IMR-90 (cell line): ENCODE measurements at regions not wholly inside any gene's neighbourhood (a gene's known extent, or its start where the extent isn't known, plus 50 kb on each side); places are given as distances from the start of the nearest gene placed in this dataset.
A peak's percentile ranks its signal among the peaks of the same experiment; 100 is the strongest.

Experiments used
- ATAC-seq: fragments of 200-7000 bp; cut with Tn5 transposase; 2 replicates; pipeline ENCODE4 v1.9.1; 2020; ENCODE audit warnings: low read depth, mild to moderate bottlenecking, moderate library complexity
- BruUV-seq: library from RNA; stranded (reverse); fragments of 400-500 nt; replicated peaks from 2 replicates; lab custom pipeline; 2021; lab: Mats Ljungman, UMichigan
- CTCF ChIA-PET: fragments of 300-600 bp; formaldehyde crosslinking; extraction: SDS; loops from one replicate; lab custom pipeline; 2021; ENCODE audit warnings: antibody characterized with exemption; lab: Yijun Ruan, JAX
- POLR2A ChIA-PET: fragments of 300-600 bp; sonication (Branson Sonifier 250); formaldehyde crosslinking; loops from one replicate; lab custom pipeline; 2022; ENCODE audit warnings: antibody characterized with exemption; ENCODE audit not compliant: unreplicated experiment; lab: Charles Lee
- DNase-seq: peaks from one replicate; pipeline ENCODE4 v3.0.0; 2013
- H2AFZ ChIP-seq: replicated peaks from 2 replicates; pipeline ENCODE3; 2013; ENCODE audit warnings: low read length, mild to moderate bottlenecking; ENCODE audit not compliant: poor library complexity
- H2AK5ac ChIP-seq: 2 replicates; pipeline ENCODE4 v1.6.1; 2013; ENCODE audit warnings: low read depth, low read length, inconsistent platforms
- H2AK9ac ChIP-seq: replicated peaks from 2 replicates; pipeline ENCODE3; 2013; ENCODE audit warnings: mild to moderate bottlenecking, low read depth, low read length, moderate library complexity; ENCODE audit not compliant: poor library complexity
- H2BK120ac ChIP-seq: 2 replicates; pipeline ENCODE4 v1.6.1; 2013; ENCODE audit warnings: low read depth, low read length, inconsistent platforms
- H2BK15ac ChIP-seq: 3 replicates; pipeline ENCODE4 v1.6.1; 2013; ENCODE audit warnings: low read depth, low read length, inconsistent platforms
- H2BK20ac ChIP-seq: 2 replicates; pipeline ENCODE4 v1.6.1; 2013; ENCODE audit warnings: low read depth, mild to moderate bottlenecking, inconsistent platforms, low read length, moderate library complexity
- H2BK5ac ChIP-seq: 2 replicates; pipeline ENCODE4 v1.6.1; 2013; ENCODE audit warnings: mild to moderate bottlenecking, low read depth, low read length, inconsistent platforms; ENCODE audit not compliant: poor library complexity, severe bottlenecking
- H3K14ac ChIP-seq: replicated peaks from 2 replicates; pipeline ENCODE4 v1.6.1; 2013; ENCODE audit warnings: low read depth, low read length, inconsistent platforms
- H3K18ac ChIP-seq: 2 replicates; pipeline ENCODE4 v1.6.1; 2013; ENCODE audit warnings: low read depth, low read length, control low read depth
- H3K23ac ChIP-seq: 2 replicates; pipeline ENCODE4 v1.6.1; 2013; ENCODE audit warnings: low read depth, low read length, inconsistent platforms
- H3K27ac ChIP-seq: 2 replicates; pipeline ENCODE4 v1.5.1; 2013; ENCODE audit warnings: mild to moderate bottlenecking, control low read depth, low read length; ENCODE audit not compliant: insufficient read depth
- H3K27me3 ChIP-seq: 2 replicates; pipeline ENCODE4 v1.6.1; 2013; ENCODE audit warnings: low read length; ENCODE audit not compliant: control insufficient read depth, insufficient read depth
- H3K36me3 ChIP-seq: 2 replicates; pipeline ENCODE4 v1.6.1; 2013; ENCODE audit warnings: low read length, mixed read lengths; ENCODE audit not compliant: control insufficient read depth, insufficient read depth
- H3K4ac ChIP-seq: 2 replicates; pipeline ENCODE4 v1.6.1; 2013; ENCODE audit warnings: low read depth, low read length, inconsistent platforms
- H3K4me1 ChIP-seq: 2 replicates; pipeline ENCODE4 v1.6.1; 2013; ENCODE audit warnings: low read length, mixed read lengths; ENCODE audit not compliant: control insufficient read depth, insufficient read depth
- H3K4me2 ChIP-seq: 2 replicates; pipeline ENCODE4 v1.6.1; 2013; ENCODE audit warnings: low read depth, mild to moderate bottlenecking, control low read depth, low read length, moderate library complexity
- H3K4me3 ChIP-seq: 2 replicates; pipeline ENCODE4 v1.5.1; 2013; ENCODE audit warnings: low read depth, mild to moderate bottlenecking, control low read depth, low read length, moderate library complexity; ENCODE audit not compliant: insufficient read depth
- H3K56ac ChIP-seq: 2 replicates; pipeline ENCODE4 v1.6.1; 2013; ENCODE audit warnings: low read length, inconsistent platforms; ENCODE audit not compliant: insufficient read depth; ENCODE audit errors: extremely low read depth
- H3K79me1 ChIP-seq, 2 experiments: 2 replicates each; pipeline ENCODE4 v1.6.1; 2013; ENCODE audit warnings: low read length in 2 of 2, inconsistent platforms in 1 of 2, low read depth in 1 of 2
- H3K9ac ChIP-seq: 2 replicates; pipeline ENCODE4 v1.6.1; 2013; ENCODE audit warnings: low read depth, low read length, control low read depth
- H3K9me1 ChIP-seq: 2 replicates; pipeline ENCODE4 v1.6.1; 2013; ENCODE audit warnings: low read length, inconsistent platforms; ENCODE audit not compliant: insufficient read depth
- H3K9me3 ChIP-seq: 2 replicates; pipeline ENCODE4 v1.6.1; 2013; ENCODE audit warnings: low read length; ENCODE audit not compliant: control insufficient read depth, insufficient read depth
- H4K20me1 ChIP-seq: 2 replicates; pipeline ENCODE4 v1.6.1; 2013; ENCODE audit warnings: low read length, inconsistent platforms; ENCODE audit not compliant: insufficient read depth
- H4K5ac ChIP-seq: 2 replicates; pipeline ENCODE4 v1.6.1; 2013; ENCODE audit warnings: mild to moderate bottlenecking, low read depth, low read length, control low read depth
- H4K8ac ChIP-seq, 2 experiments: 2 replicates each; pipeline ENCODE4 v1.6.1; 2013; ENCODE audit warnings: low read depth in 2 of 2, low read length in 2 of 2, control low read depth in 1 of 2, inconsistent platforms in 1 of 2
- H4K91ac ChIP-seq: 2 replicates; pipeline ENCODE4 v1.6.1; 2013; ENCODE audit warnings: low read depth, low read length, inconsistent platforms; ENCODE audit not compliant: insufficient read depth
- BHLHE40 ChIP-seq: fragments of 150-350 bp; IDR thresholded peaks from 2 replicates; pipeline ENCODE4 v1.6.1; 2016; ENCODE audit warnings: mild to moderate bottlenecking, low read depth, low read length
- CEBPB ChIP-seq: IDR thresholded peaks from 2 replicates; pipeline ENCODE4 v1.6.1; 2012; ENCODE audit warnings: low read depth, low read length, improper control_type of control experiment
- CHD1 ChIP-seq: IDR thresholded peaks from 2 replicates; pipeline ENCODE4 v1.6.1; 2012; ENCODE audit warnings: low read depth, low read length, improper control_type of control experiment
- FOS ChIP-seq: fragments of 150-350 bp; IDR thresholded peaks from 2 replicates; pipeline ENCODE4 v1.6.1; 2016; ENCODE audit warnings: low read depth, low read length
- POLR2A ChIP-seq: IDR thresholded peaks from 2 replicates; pipeline ENCODE4 v1.6.1; 2012; ENCODE audit warnings: mild to moderate bottlenecking, low read depth, low read length
- RCOR1 ChIP-seq: IDR thresholded peaks from 2 replicates; pipeline ENCODE4 v1.6.1; 2012; ENCODE audit warnings: mild to moderate bottlenecking, low read length, improper control_type of control experiment; ENCODE audit not compliant: insufficient replicate concordance
- WGBS, 2 experiments: methylation state at CpG; one replicate each; pipeline versions ENCODE4 v1.1.5 to v1.1.7; 2013; ENCODE audit warnings: missing lambda C conversion rate in 2 of 2; ENCODE audit not compliant: insufficient read length in 1 of 2; ENCODE audit errors: extremely low coverage in 2 of 2; 5-methylcytosine and 5-hydroxymethylcytosine counted together
- dilution Hi-C: fragments of 300-500 bp; cut with HindIII; formaldehyde crosslinking; loops from one replicate; pipeline ENCODE4 v1.14.3; 2018; ENCODE audit warnings: low sequenced_read_pairs; ENCODE audit not compliant: unreplicated experiment
- in situ Hi-C: fragments of 300-500 bp; cut with MboI; formaldehyde crosslinking; loops from 3 replicates; pipeline ENCODE4 v1.14.3; 2019; ENCODE audit warnings: low sequenced_read_pairs, inconsistent platforms, mixed read lengths
- intact Hi-C: fragments of 100-400 bp; cut with micrococcal nuclease; formaldehyde crosslinking; loops from 2 replicates; pipeline ENCODE4 v1.10.0; 2022
- TF ChIP-seq, protein P1 (sequence below): fragments of 150-350 bp; IDR thresholded peaks from 2 replicates; pipeline ENCODE4 v1.6.1; 2016; ENCODE audit warnings: low read depth, mild to moderate bottlenecking, low read length, moderate library complexity, borderline replicate concordance
- TF ChIP-seq, protein P2 (sequence below): fragments of 150-350 bp; IDR thresholded peaks from 2 replicates; pipeline ENCODE4 v1.6.1; 2017; ENCODE audit warnings: mild to moderate bottlenecking, antibody characterized with exemption, low read length, low read depth

DNA sequence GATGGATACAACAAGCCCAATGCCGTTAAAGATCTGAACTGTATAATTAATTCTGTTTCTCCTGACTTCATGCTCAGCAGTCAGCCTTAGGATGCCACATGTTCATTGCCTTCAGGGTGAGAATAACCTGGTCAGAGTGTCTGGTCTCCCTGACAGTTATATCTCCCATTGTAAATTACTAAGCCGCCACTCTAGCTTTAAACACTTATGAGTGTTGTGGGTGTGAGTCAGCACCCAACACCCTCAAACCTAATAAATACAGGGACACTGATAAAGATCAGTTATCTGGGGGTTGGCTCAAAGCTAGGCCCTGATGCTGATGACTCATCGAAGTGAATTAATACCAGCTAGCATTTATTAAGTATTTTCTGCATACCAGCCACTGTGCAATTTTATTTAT lies 64.9 kb upstream of the DYNLT3 start:
- DNase-seq = no peak
- ChIA-PET POLR2A (no interaction called here), CTCF (interaction anchor here (0.9 to 1.3 kb wide), 2 partner anchors 14 to 167 kb away, joined by 4 read pairs; no protein-coding TSS in a partner anchor)
- Histone ChIP-seq H2BK120ac (no peak overlapping the region), H3K9me3 (no peaks in the 10 kb centered on the region), H4K91ac (no peak overlapping the region), H3K9ac (no peak overlapping the region), H2AFZ (no peak overlapping the region), H4K5ac (no peak overlapping the region), H3K4me1 (no peaks in the 10 kb centered on the region), H3K4me2 (no peak overlapping the region), H3K18ac (no peak overlapping the region), H2AK5ac (no peak overlapping the region), H3K36me3 (no peaks in the 10 kb centered on the region), H2BK5ac (no peak overlapping the region), H3K27ac (no peak overlapping the region), H3K14ac (no peak overlapping the region), H3K4ac (no peak overlapping the region), H3K4me3 (no peak overlapping the region), H3K27me3 (0 out of 2 replicates have a peak, but pooled peaks cover 2% of the 10 kb centered on the region), H3K56ac (no peak overlapping the region), H3K23ac (no peak overlapping the region), H3K79me1 (no peaks in the 10 kb centered on the region), H4K8ac (no peak overlapping the region), H3K9me1 (no peaks in the 10 kb centered on the region), H2AK9ac (no peak overlapping the region), H2BK15ac (no peak overlapping the region), H2BK20ac (no peak overlapping the region), H4K20me1 (no peaks in the 10 kb centered on the region)
- no peak; the same call in 1 of the 2 replicates for ATAC-seq
- no CpG with 5 or more reads among the region's 3 CpGs for WGBS, 2 experiments
- TF ChIP-seq CHD1 = no peak
- TF ChIP-seq, protein P1, sequence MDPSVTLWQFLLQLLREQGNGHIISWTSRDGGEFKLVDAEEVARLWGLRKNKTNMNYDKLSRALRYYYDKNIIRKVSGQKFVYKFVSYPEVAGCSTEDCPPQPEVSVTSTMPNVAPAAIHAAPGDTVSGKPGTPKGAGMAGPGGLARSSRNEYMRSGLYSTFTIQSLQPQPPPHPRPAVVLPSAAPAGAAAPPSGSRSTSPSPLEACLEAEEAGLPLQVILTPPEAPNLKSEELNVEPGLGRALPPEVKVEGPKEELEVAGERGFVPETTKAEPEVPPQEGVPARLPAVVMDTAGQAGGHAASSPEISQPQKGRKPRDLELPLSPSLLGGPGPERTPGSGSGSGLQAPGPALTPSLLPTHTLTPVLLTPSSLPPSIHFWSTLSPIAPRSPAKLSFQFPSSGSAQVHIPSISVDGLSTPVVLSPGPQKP = no peak
- TF ChIP-seq BHLHE40 = no peak; the same call in 1 of the 2 replicates
- TF ChIP-seq FOS = peak; percentile 73
- TF ChIP-seq POLR2A = no peak
- TF ChIP-seq, protein P2, sequence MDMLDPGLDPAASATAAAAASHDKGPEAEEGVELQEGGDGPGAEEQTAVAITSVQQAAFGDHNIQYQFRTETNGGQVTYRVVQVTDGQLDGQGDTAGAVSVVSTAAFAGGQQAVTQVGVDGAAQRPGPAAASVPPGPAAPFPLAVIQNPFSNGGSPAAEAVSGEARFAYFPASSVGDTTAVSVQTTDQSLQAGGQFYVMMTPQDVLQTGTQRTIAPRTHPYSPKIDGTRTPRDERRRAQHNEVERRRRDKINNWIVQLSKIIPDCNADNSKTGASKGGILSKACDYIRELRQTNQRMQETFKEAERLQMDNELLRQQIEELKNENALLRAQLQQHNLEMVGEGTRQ = no peak
- no peak for TF ChIP-seq RCOR1
- TF ChIP-seq CEBPB = no peak
- intact Hi-C loops = no loop called here
- no TSS peak for BruUV-seq
- dilution Hi-C loops = no loop called here
- in situ Hi-C loops = no loop called here
